Nephron progenitor cell (in vitro differentiated cells): ENCODE measurements at regions not wholly inside any gene's neighbourhood (a gene's known extent, or its start where the extent isn't known, plus 50 kb on each side); places are given as distances from the start of the nearest gene placed in this dataset.
"Not testable (repeated sequence)": the region's sequence is repeated elsewhere in the genome, so short reads cannot be mapped to it uniquely, and the experiment has no call there.

ENCODE experiments used
- DNase-seq: peaks from one replicate; pipeline ENCODE4 v3.0.0; 2021
- H3K27ac Mint-ChIP-seq: 2 replicates; pipeline ENCODE4 v1.8.0; 2021; ENCODE audit warnings: mild to moderate bottlenecking, moderate library complexity, mixed read lengths
- H3K27me3 Mint-ChIP-seq: 2 replicates; pipeline ENCODE4 v1.8.0; 2021; ENCODE audit warnings: mild to moderate bottlenecking, low read depth, mixed read lengths; ENCODE audit not compliant: poor library complexity
- H3K36me3 Mint-ChIP-seq: 2 replicates; pipeline ENCODE4 v1.8.0; 2021; ENCODE audit warnings: low read depth, mixed read lengths
- H3K4me1 Mint-ChIP-seq: 2 replicates; pipeline ENCODE4 v1.8.0; 2021; ENCODE audit warnings: mixed read lengths
- H3K4me3 Mint-ChIP-seq: 2 replicates; pipeline ENCODE4 v1.8.0; 2021; ENCODE audit warnings: mild to moderate bottlenecking, moderate library complexity, mixed read lengths
- H3K9me3 Mint-ChIP-seq: 2 replicates; pipeline ENCODE4 v1.8.0; 2021; ENCODE audit warnings: mild to moderate bottlenecking, moderate library complexity, mixed read lengths
- CTCF ChIP-seq: fragments of 200-600 bp; sonication (generic); IDR thresholded peaks from 2 replicates; pipeline ENCODE4 v1.5.0; 2021; ENCODE audit warnings: antibody characterized with exemption

GRCh38 chr21:19541602-19542001 lies 1138.0 kb upstream of the TMPRSS15 start:
- no peak for TF ChIP-seq CTCF
- peaks cover 33% of the 10 kb centered on the region for H3K9me3 Mint-ChIP-seq
- H3K27me3 Mint-ChIP-seq: no peaks in the 10 kb centered on the region
- DNase-seq: no peak
- H3K4me1 Mint-ChIP-seq: no peaks in the 10 kb centered on the region
- no peak overlapping the region for H3K4me3 Mint-ChIP-seq
- no peak overlapping the region for H3K27ac Mint-ChIP-seq
- H3K36me3 Mint-ChIP-seq: peaks cover 7% of the 10 kb centered on the region

GRCh38 chr21:19544493-19544892 lies 1140.9 kb upstream of the TMPRSS15 start:
- H3K4me3 Mint-ChIP-seq, H3K27ac Mint-ChIP-seq, H3K4me1 Mint-ChIP-seq, H3K27me3 Mint-ChIP-seq, DNase-seq: not testable (repeated sequence)
- H3K9me3 Mint-ChIP-seq: peaks cover 43% of the 10 kb centered on the region
- H3K36me3 Mint-ChIP-seq: peaks cover 12% of the 10 kb centered on the region

GRCh38 chr21:19547951-19548840 lies 1144.6 kb upstream of the TMPRSS15 start:
- TF ChIP-seq CTCF: no peak
- no peak overlapping the region for H3K4me3 Mint-ChIP-seq
- H3K4me1 Mint-ChIP-seq: no peaks in the 10 kb centered on the region
- peaks cover 12% of the 10 kb centered on the region for H3K36me3 Mint-ChIP-seq
- H3K27me3 Mint-ChIP-seq: no peaks in the 10 kb centered on the region
- DNase-seq: no peak
- H3K9me3 Mint-ChIP-seq: peaks cover 36% of the 10 kb centered on the region
- H3K27ac Mint-ChIP-seq: no peak overlapping the region

- Mint-ChIP-seq H3K27ac (no peak overlapping the region), H3K36me3 (no peaks in the 10 kb centered on the region), H3K4me1 (no peaks in the 10 kb centered on the region), H3K9me3 (no peaks in the 10 kb centered on the region), H3K4me3 (no peak overlapping the region), H3K27me3 (no peaks in the 10 kb centered on the region)
- DNase-seq: no peak
- no peak for TF ChIP-seq CTCF
These were observed 1150.5 kb upstream of the TMPRSS15 start for GRCh38 chr21:19553919-19554615.

- Mint-ChIP-seq H3K27ac (no peak overlapping the region), H3K9me3 (no peaks in the 10 kb centered on the region), H3K4me1 (no peaks in the 10 kb centered on the region), H3K36me3 (no peaks in the 10 kb centered on the region), H3K27me3 (no peaks in the 10 kb centered on the region), H3K4me3 (no peak overlapping the region)
- no peak for DNase-seq
- TF ChIP-seq CTCF: no peak
These were observed 1153.5 kb upstream of the TMPRSS15 start for GRCh38 chr21:19557046-19557445.

DNA sequence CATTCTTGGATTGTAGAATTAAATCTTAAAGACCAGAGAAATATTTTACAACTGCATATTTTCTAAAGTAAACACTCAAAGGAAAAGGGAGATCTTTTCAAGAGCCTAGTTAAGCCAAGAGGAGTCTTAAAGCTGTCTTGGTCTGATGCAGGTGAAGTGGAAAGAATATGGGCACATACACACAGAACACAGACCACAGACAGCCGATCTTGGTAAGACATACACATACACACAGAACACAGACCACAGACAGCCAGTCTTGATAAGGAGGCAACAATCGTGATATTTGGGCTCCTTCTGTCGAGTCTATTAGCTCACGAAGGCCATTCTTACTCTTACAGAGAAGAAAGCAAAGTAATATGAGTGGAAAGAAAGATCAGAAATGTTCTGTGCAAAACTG lies 1153.9 kb upstream of the TMPRSS15 start:
- no peak for TF ChIP-seq CTCF
- DNase-seq: no peak
- Mint-ChIP-seq H3K27ac (no peak overlapping the region), H3K36me3 (no peaks in the 10 kb centered on the region), H3K4me1 (no peaks in the 10 kb centered on the region), H3K9me3 (no peaks in the 10 kb centered on the region), H3K27me3 (no peaks in the 10 kb centered on the region), H3K4me3 (no peak overlapping the region)
